CD8-positive, alpha-beta memory T cell (primary cell): ENCODE measurements at regions not wholly inside any gene's neighbourhood (a gene's known extent, or its start where the extent isn't known, plus 50 kb on each side); places are given as distances from the start of the nearest gene placed in this dataset.
A peak's percentile ranks its signal among the peaks of the same experiment; 100 is the strongest.
"Not testable (repeated sequence)": the region's sequence is repeated elsewhere in the genome, so short reads cannot be mapped to it uniquely, and the experiment has no call there.

Experiments
- CTCF ChIA-PET: fragments of 350-600 bp; sonication (Branson Sonifier 250); formaldehyde crosslinking; loops from one replicate; lab custom pipeline; 2021; ENCODE audit warnings: antibody characterized with exemption; lab: Charles Lee
- POLR2A ChIA-PET: fragments of 350-600 bp; sonication (Branson Sonifier 250); formaldehyde crosslinking; loops from one replicate; lab custom pipeline; 2021; ENCODE audit warnings: antibody characterized with exemption; lab: Charles Lee
- DNase-seq, 5 donors: peaks; one replicate each; pipeline versions ENCODE4 v3.0.0 to v3.0.0-alpha.2; 2020 to 2022; ENCODE audit warnings: mixed read lengths in 1 of 5
- H3K27ac ChIP-seq: one replicate; pipeline ENCODE4 v1.7.0; 2013; ENCODE audit warnings: low read depth, mild to moderate bottlenecking, low read length, moderate library complexity
- H3K27me3 ChIP-seq: 2 replicates; pipeline ENCODE4 v1.7.0; 2013; ENCODE audit warnings: low read length, mild to moderate bottlenecking; ENCODE audit not compliant: insufficient read depth, poor library complexity, severe bottlenecking
- H3K36me3 ChIP-seq: 2 replicates; pipeline ENCODE4 v1.7.0; 2013; ENCODE audit warnings: mild to moderate bottlenecking, low read length, moderate library complexity; ENCODE audit not compliant: insufficient read depth
- H3K4me1 ChIP-seq: 2 replicates; pipeline ENCODE4 v1.7.0; 2013; ENCODE audit warnings: mild to moderate bottlenecking, low read length, moderate library complexity; ENCODE audit not compliant: insufficient read depth
- H3K4me3 ChIP-seq: 2 replicates; pipeline ENCODE4 v1.7.0; 2013; ENCODE audit warnings: mild to moderate bottlenecking, low read length
- H3K9me3 ChIP-seq: 2 replicates; pipeline ENCODE4 v1.7.0; 2013; ENCODE audit warnings: mild to moderate bottlenecking, low read length
- H3K27ac Mint-ChIP-seq, 8 donors: one replicate each; pipeline ENCODE4 v1.8.0; 2020 to 2021; ENCODE audit warnings: mixed read lengths in 8 of 8, mild to moderate bottlenecking in 6 of 8, inconsistent platforms in 3 of 8, moderate library complexity in 3 of 8
- H3K27me3 Mint-ChIP-seq, 2 donors: one replicate each; pipeline ENCODE4 v1.8.0; 2020 to 2021; ENCODE audit warnings: mixed read lengths in 2 of 2, mild to moderate bottlenecking in 1 of 2, moderate library complexity in 1 of 2
- H3K36me3 Mint-ChIP-seq, 3 donors: one replicate each; pipeline ENCODE4 v1.8.0; 2020 to 2021; ENCODE audit warnings: mixed read lengths in 3 of 3, inconsistent platforms in 1 of 3, mild to moderate bottlenecking in 1 of 3
- H3K4me1 Mint-ChIP-seq, 3 donors: one replicate each; pipeline ENCODE4 v1.8.0; 2020 to 2021; ENCODE audit warnings: mixed read lengths in 3 of 3, inconsistent platforms in 1 of 3, mild to moderate bottlenecking in 1 of 3
- H3K4me3 Mint-ChIP-seq, 7 donors: one replicate each; pipeline ENCODE4 v1.8.0; 2020 to 2021; ENCODE audit warnings: mixed read lengths in 7 of 7, mild to moderate bottlenecking in 6 of 7, moderate library complexity in 4 of 7, inconsistent platforms in 2 of 7
- H3K9me3 Mint-ChIP-seq, 5 donors: one replicate each; pipeline ENCODE4 v1.8.0; 2020 to 2022; ENCODE audit warnings: mixed read lengths in 5 of 5, mild to moderate bottlenecking in 3 of 5, moderate library complexity in 2 of 5, inconsistent platforms in 1 of 5

DNA sequence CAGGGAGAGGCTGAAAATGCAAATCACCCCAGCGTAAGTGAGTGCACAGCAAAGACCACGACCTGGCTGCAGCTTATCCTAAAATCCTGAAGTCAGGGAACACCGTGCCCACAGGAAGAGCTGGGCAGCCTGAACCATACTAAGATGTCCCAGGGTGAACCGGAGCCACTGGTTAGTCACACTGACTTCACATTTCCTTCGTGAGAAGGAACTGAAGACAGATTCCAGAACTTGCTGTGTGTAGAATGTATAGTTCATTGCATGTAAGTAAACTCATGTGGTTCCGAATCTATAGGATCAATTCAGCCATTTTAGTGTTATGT lies 84.6 kb upstream of the NDUFV2 start:
- peaks cover 5 to 7% of the 10 kb centered on the region in 2 donors for H3K27me3 Mint-ChIP-seq
- POLR2A ChIA-PET = no interaction called here
- H3K9me3 Mint-ChIP-seq = no peaks in the 10 kb centered on the region
- peaks cover 0 to 5% (median 0%) of the 10 kb centered on the region in 3 donors for H3K36me3 Mint-ChIP-seq
- H3K27ac Mint-ChIP-seq = no peak overlapping the region
- Histone ChIP-seq H3K4me1 (peaks cover 7% of the 10 kb centered on the region), H3K36me3 (no peaks in the 10 kb centered on the region), H3K27ac (peak overlapping the region; percentile 88), H3K27me3 (no peaks in the 10 kb centered on the region), H3K4me3 (no peak overlapping the region), H3K9me3 (no peaks in the 10 kb centered on the region)
- H3K4me3 Mint-ChIP-seq = peak overlapping the region in 3 of 7 donors; percentile 11 to 81 (median 65)
- no peak for DNase-seq
- CTCF ChIA-PET = no interaction called here
- peaks cover 0 to 18% (median 4%) of the 10 kb centered on the region in 3 donors for H3K4me1 Mint-ChIP-seq

DNA sequence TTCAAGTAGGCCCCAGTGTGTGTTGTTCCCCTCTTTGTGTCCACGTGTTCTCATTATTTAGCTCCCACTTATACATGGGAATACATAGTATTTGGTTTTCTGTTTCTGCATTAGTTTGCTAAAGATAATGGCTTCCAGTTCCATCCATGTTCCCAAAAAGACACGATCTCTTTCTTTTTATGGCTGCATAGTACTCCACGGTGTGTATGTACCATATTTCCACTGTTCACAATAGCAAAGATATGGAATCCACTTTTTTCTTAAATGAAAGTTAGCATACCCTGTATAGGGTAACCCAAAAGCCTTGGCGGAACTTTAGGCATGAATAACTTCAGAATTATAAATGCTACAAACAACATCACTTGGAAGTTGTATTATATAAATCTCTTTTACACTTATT lies 83.4 kb upstream of the NDUFV2 start:
- no peak for DNase-seq
- Histone ChIP-seq H3K9me3 (no peaks in the 10 kb centered on the region), H3K27me3 (no peaks in the 10 kb centered on the region), H3K4me1 (peaks cover 7% of the 10 kb centered on the region), H3K27ac (peak overlapping the region; percentile 11), H3K4me3 (no peak overlapping the region), H3K36me3 (no peaks in the 10 kb centered on the region)
- H3K27ac Mint-ChIP-seq = no peak overlapping the region
- H3K4me3 Mint-ChIP-seq = no peak overlapping the region
- no peaks in the 10 kb centered on the region for H3K9me3 Mint-ChIP-seq
- H3K4me1 Mint-ChIP-seq = peaks cover 0 to 18% (median 4%) of the 10 kb centered on the region in 3 donors
- POLR2A ChIA-PET = no interaction called here
- CTCF ChIA-PET = interaction anchor here (0.9 kb wide), 1 partner anchor 20 kb away, joined by 3 read pairs; no protein-coding TSS in a partner anchor
- H3K36me3 Mint-ChIP-seq = peaks cover 0 to 5% (median 0%) of the 10 kb centered on the region in 3 donors
- H3K27me3 Mint-ChIP-seq = peaks cover 5 to 7% of the 10 kb centered on the region in 2 donors

- ChIA-PET POLR2A (no interaction called here), CTCF (interaction anchor here (0.9 kb wide), 1 partner anchor 21 kb away, joined by 3 read pairs; no protein-coding TSS in a partner anchor)
- peaks cover 0 to 18% (median 4%) of the 10 kb centered on the region in 3 donors for H3K4me1 Mint-ChIP-seq
- no peak for DNase-seq
- H3K9me3 Mint-ChIP-seq = no peaks in the 10 kb centered on the region
- Histone ChIP-seq H3K4me1 (peaks cover 7% of the 10 kb centered on the region), H3K27me3 (no peaks in the 10 kb centered on the region), H3K36me3 (no peaks in the 10 kb centered on the region), H3K27ac (no peak overlapping the region), H3K9me3 (no peaks in the 10 kb centered on the region), H3K4me3 (no peak overlapping the region)
- no peak overlapping the region for H3K27ac Mint-ChIP-seq
- H3K27me3 Mint-ChIP-seq = peaks cover 4 to 14% of the 10 kb centered on the region in 2 donors
- peaks cover 0 to 5% (median 0%) of the 10 kb centered on the region in 3 donors for H3K36me3 Mint-ChIP-seq
- H3K4me3 Mint-ChIP-seq = no peak overlapping the region
These were observed 82.3 kb upstream of the NDUFV2 start for GRCh38 chr18:9020221-9020620.

DNA sequence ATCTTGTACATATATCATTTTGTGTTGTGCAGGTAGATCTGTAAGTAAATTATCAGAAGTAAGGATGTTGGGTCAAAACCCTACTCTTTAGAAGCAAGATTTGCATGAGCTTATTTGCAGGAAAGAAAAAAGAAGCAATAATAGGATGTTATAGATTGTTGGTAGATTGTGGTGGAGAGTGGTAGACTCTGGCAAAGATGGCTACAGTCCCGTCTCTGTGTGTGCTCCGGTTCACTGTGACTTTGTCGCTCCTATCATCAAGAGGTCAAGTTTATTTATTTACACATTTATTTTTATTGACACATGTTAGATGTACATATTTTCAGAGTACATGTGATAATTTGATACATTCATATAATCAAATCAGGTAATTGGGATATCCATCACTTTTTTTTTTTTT lies 81.0 kb upstream of the NDUFV2 start:
- no peak overlapping the region for H3K4me3 Mint-ChIP-seq
- CTCF ChIA-PET = no interaction called here
- H3K4me1 ChIP-seq = peaks cover 7% of the 10 kb centered on the region
- peaks cover 0 to 5% (median 0%) of the 10 kb centered on the region in 3 donors for H3K36me3 Mint-ChIP-seq
- H3K36me3 ChIP-seq = no peaks in the 10 kb centered on the region
- H3K4me1 Mint-ChIP-seq = peaks cover 0 to 18% (median 4%) of the 10 kb centered on the region in 3 donors
- POLR2A ChIA-PET = no interaction called here
- H3K27ac ChIP-seq = no peak overlapping the region
- H3K27me3 ChIP-seq = no peaks in the 10 kb centered on the region
- no peak overlapping the region for H3K4me3 ChIP-seq
- H3K9me3 Mint-ChIP-seq = no peaks in the 10 kb centered on the region
- no peak for DNase-seq
- H3K9me3 ChIP-seq = no peaks in the 10 kb centered on the region
- peaks cover 7 to 25% of the 10 kb centered on the region in 2 donors for H3K27me3 Mint-ChIP-seq
- H3K27ac Mint-ChIP-seq = peak overlapping the region in 1 of 8 donors; percentile 58

- Histone ChIP-seq H3K36me3 (no peaks in the 10 kb centered on the region), H3K27me3 (no peaks in the 10 kb centered on the region), H3K9me3 (no peaks in the 10 kb centered on the region), H3K27ac (peak overlapping the region; percentile 58), H3K4me1 (peaks cover 3% of the 10 kb centered on the region), H3K4me3 (no peak overlapping the region)
- peaks cover 0 to 5% (median 0%) of the 10 kb centered on the region in 3 donors for H3K36me3 Mint-ChIP-seq
- peaks cover 0 to 7% (median 0%) of the 10 kb centered on the region in 3 donors for H3K4me1 Mint-ChIP-seq
- ChIA-PET CTCF (no interaction called here), POLR2A (no interaction called here)
- no peaks in the 10 kb centered on the region for H3K9me3 Mint-ChIP-seq
- H3K27me3 Mint-ChIP-seq = peaks cover 7 to 32% of the 10 kb centered on the region in 2 donors
- DNase-seq = no peak
- H3K4me3 Mint-ChIP-seq = no peak overlapping the region
- H3K27ac Mint-ChIP-seq = peak overlapping the region in 1 of 8 donors; percentile 87
These were observed 79.9 kb upstream of the NDUFV2 start for GRCh38 chr18:9022397-9023155.

- Mint-ChIP-seq H3K27me3 (peaks cover 6 to 30% of the 10 kb centered on the region in 2 donors), H3K27ac (peak overlapping the region in 1 of 8 donors; percentile 8)
- H3K4me3 ChIP-seq, H3K9me3 Mint-ChIP-seq, H3K36me3 ChIP-seq, H3K4me3 Mint-ChIP-seq, CTCF ChIA-PET, H3K4me1 ChIP-seq, DNase-seq, H3K36me3 Mint-ChIP-seq, H3K9me3 ChIP-seq, POLR2A ChIA-PET, H3K27me3 ChIP-seq, H3K4me1 Mint-ChIP-seq, H3K27ac ChIP-seq: not testable (repeated sequence)
These were observed 78.4 kb upstream of the NDUFV2 start for GRCh38 chr18:9024031-9024646.

- no peak overlapping the region for H3K4me3 ChIP-seq
- no peaks in the 10 kb centered on the region for H3K9me3 ChIP-seq
- Mint-ChIP-seq H3K4me1 (no peaks in the 10 kb centered on the region), H3K9me3 (no peaks in the 10 kb centered on the region), H3K27ac (no peak overlapping the region), H3K27me3 (peaks cover 4 to 25% of the 10 kb centered on the region in 2 donors), H3K36me3 (no peaks in the 10 kb centered on the region), H3K4me3 (no peak overlapping the region)
- POLR2A ChIA-PET = no interaction called here
- CTCF ChIA-PET = no interaction called here
- H3K4me1 ChIP-seq = no peaks in the 10 kb centered on the region
- no peaks in the 10 kb centered on the region for H3K27me3 ChIP-seq
- no peak for DNase-seq
- H3K36me3 ChIP-seq = no peaks in the 10 kb centered on the region
- H3K27ac ChIP-seq = no peak overlapping the region
These were observed 77.2 kb upstream of the NDUFV2 start for GRCh38 chr18:9025091-9025838.

GRCh38 chr18:9029131-9029530 lies 73.4 kb upstream of the NDUFV2 start:
- no peaks in the 10 kb centered on the region for H3K36me3 Mint-ChIP-seq
- H3K27ac ChIP-seq = no peak overlapping the region
- no peak for DNase-seq

More at GRCh38 chr18:9029131-9029530, 73.4 kb upstream of the NDUFV2 start:
- Mint-ChIP-seq H3K4me3 (no peak overlapping the region), H3K27me3 (peaks cover 4 to 25% of the 10 kb centered on the region in 2 donors), H3K9me3 (no peaks in the 10 kb centered on the region), H3K27ac (no peak overlapping the region), H3K4me1 (no peaks in the 10 kb centered on the region)
- POLR2A ChIA-PET = no interaction called here
- Histone ChIP-seq H3K9me3 (no peaks in the 10 kb centered on the region), H3K36me3 (no peaks in the 10 kb centered on the region), H3K4me3 (no peak overlapping the region), H3K4me1 (no peaks in the 10 kb centered on the region), H3K27me3 (no peaks in the 10 kb centered on the region)
- CTCF ChIA-PET = no interaction called here
